Anterior cingulate cortex (tissue), 58 donors: ENCODE measurements at regions not wholly inside any gene's neighbourhood (a gene's known extent, or its start where the extent isn't known, plus 50 kb on each side); places are given as distances from the start of the nearest gene placed in this dataset.

ENCODE experiments used
- DNase-seq, 58 donors: peaks; one replicate each; lab custom pipeline; 2025; lab: John Stamatoyannopoulos, UW

- DNase-seq, result no peak
These were observed 96.4 kb downstream of the BANF2 start for GRCh38 chr20:17796091-17796563.

DNA sequence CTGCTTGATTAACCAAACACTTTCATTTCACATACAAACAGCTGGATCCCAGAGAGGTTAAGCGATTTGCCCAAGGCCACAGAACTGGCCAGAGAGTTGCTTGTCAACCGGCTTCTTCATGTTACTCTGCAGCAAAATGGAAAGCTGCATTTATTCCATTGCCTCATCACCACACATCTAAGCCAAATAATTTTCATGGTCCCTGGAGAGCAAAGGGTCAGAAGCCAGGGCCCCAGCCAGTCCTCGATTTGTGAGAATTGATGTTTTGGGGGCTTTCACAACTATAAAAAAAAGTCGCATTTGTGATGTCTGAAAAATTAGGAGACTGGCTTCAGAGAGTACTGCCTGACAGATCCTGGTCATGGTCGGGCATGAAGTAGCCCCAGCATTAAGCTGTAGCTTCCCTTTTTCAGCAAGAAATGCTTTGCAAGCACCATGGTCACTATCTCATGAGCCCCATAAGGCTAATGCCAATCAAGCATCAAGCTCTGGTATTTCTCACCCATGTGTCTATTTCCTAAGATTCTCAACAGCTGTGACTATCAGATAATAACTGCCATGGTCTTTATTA, 95.8 kb downstream of the BANF2 start:
- DNase-seq, result no peak

DNA sequence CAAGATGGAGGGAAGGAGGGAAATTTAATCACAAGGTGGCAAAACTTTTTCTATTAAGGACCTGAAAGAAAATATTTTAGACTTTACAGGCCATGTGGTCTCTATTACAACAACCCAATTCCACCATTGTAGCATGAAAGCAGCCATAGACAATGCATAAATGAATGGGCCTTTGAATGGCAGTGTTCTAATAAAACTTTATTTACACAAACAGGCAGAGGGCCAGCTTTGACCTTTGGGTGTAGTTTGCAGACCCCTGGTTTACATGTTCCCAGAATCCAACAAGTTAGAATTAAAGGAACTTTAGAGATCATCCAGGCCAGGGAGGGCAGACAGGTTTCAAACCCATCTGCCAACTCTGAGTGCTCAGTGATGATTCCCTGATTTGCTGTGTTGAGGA, 95.2 kb downstream of the BANF2 start:
- DNase-seq, result no peak

DNA sequence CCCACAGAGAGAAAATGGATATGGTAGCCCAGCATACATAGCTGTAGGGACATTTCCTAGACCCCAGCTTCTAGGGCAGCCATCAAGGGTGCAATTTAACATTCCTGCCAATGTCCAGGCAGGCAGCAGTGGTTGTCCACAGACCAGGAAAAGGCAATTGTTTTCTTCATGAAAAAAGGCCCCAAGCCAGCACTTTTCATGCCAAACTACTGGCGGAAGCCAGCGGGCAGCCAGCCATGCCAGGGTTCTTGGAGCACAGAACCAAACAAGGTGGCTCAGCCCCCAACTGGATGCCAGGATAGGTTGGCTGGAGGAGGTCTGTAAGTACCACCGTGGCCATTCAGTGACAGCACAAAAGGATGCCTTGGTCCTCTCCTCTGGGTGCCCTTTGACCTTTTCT, 94.6 kb downstream of the BANF2 start:
- peak in 49 of 58 donors; percentile 12 to 73 (median 36) for DNase-seq

- no peak for DNase-seq
These were observed 94.2 kb downstream of the BANF2 start for GRCh38 chr20:17793986-17794385.

- no peak for DNase-seq
These were observed 90.5 kb downstream of the BANF2 start for GRCh38 chr20:17790296-17790695.

DNA sequence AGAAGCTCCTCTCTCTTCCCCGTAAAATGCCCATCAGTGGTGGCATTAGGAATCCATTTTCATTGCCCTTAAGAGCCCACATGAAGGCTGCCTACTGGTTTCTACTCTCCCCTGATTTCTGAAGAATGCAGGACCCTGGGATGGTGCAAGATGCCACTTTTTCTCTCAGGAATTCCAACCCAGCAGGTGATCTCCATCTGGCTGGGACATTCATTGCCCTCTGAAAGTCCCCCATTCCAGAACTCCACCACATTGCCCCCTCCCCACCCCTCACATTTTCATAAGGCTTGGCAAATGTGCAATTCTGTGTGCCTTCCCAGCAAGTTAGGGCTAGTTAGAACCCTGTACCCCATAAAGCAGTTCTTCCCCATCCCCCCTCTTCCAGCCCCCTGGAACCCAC, 88.0 kb downstream of the BANF2 start:
- no peak for DNase-seq

- DNase-seq, result no peak
These were observed 86.5 kb downstream of the BANF2 start for GRCh38 chr20:17786221-17786718.
